Transverse colon (tissue), 4 donors: ENCODE measurements at regions not wholly inside any gene's neighbourhood (a gene's known extent, or its start where the extent isn't known, plus 50 kb on each side); places are given as distances from the start of the nearest gene placed in this dataset.
"Not testable (repeated sequence)": the region's sequence is repeated elsewhere in the genome, so short reads cannot be mapped to it uniquely, and the experiment has no call there.

Experiments used
- DNase-seq: peaks from one replicate; pipeline ENCODE4 v3.0.0-alpha.2; 2019
- H3K27ac ChIP-seq, 4 donors: fragments of 200-600 bp; sonication (generic); 2 replicates each; pipeline ENCODE4 v1.5.1; 2016 to 2018; ENCODE audit warnings: inconsistent platforms in 4 of 4
- H3K27me3 ChIP-seq: fragments of 200-600 bp; sonication (generic); 2 replicates; pipeline ENCODE4 v1.5.1; 2017; ENCODE audit warnings: inconsistent platforms
- H3K36me3 ChIP-seq, 4 donors: fragments of 200-600 bp; sonication (generic); 2 replicates each; pipeline ENCODE4 v1.5.1; 2017 to 2019; ENCODE audit warnings: inconsistent platforms in 4 of 4
- H3K4me1 ChIP-seq, 4 donors: fragments of 200-600 bp; sonication (generic); 2 replicates each; pipeline ENCODE4 v1.5.1; 2017 to 2020; ENCODE audit warnings: inconsistent platforms in 4 of 4
- H3K4me3 ChIP-seq, 4 donors: fragments of 200-600 bp; sonication (generic); 1 replicate in 1 of 4; 2 replicates in 3 of 4; pipeline versions ENCODE4 v1.5.1 to v1.6.1; 2017 to 2019; ENCODE audit warnings: inconsistent platforms in 4 of 4
- H3K9me3 ChIP-seq, 2 donors: fragments of 200-600 bp; sonication (generic); 2 replicates each; pipeline ENCODE4 v1.5.1; 2017 to 2019; ENCODE audit warnings: inconsistent platforms in 2 of 2
- EP300 ChIP-seq: sonication (generic); formaldehyde crosslinking; IDR thresholded peaks from one replicate; pipeline ENCODE4 v1.6.1; 2017; ENCODE audit warnings: antibody characterized with exemption, low read depth
- POLR2A ChIP-seq: fragments of 450-650 bp; IDR thresholded peaks from one replicate; pipeline ENCODE4 v1.6.1; 2016; ENCODE audit warnings: antibody characterized with exemption, mild to moderate bottlenecking, moderate library complexity
- POLR2AphosphoS5 ChIP-seq, 3 donors: sonication (generic); formaldehyde crosslinking; IDR thresholded peaks; one replicate each; pipeline ENCODE4 v1.6.1; 2016; ENCODE audit warnings: antibody characterized with exemption in 3 of 3
- WGBS, 2 donors: methylation state at CpG; one replicate each; pipeline ENCODE4 v1.1.5; 2018; ENCODE audit warnings: low coverage in 1 of 2; 5-methylcytosine and 5-hydroxymethylcytosine counted together
- in situ Hi-C, 4 donors: fragments of 200-750 bp; cut with MboI; loops; one replicate each; pipeline versions ENCODE4 v1.15.0 to v1.15.1; 2017; ENCODE audit warnings: low sequenced_read_pairs in 3 of 4, low pct_ligation_motif_present in 1 of 4, low pct_unique_long_range_greater_than_20kb in 1 of 4
- intact Hi-C: fragments of 100-400 bp; cut with DNase I; formaldehyde crosslinking; loops from one replicate; pipeline ENCODE4 v1.15.1; 2023; ENCODE audit warnings: low total_unique reads
- TF ChIP-seq, protein P1 (sequence below), 5 experiments: fragments of 200-600 bp in 3 of 5; fragments of 450-650 bp in 2 of 5; sonication (generic) in 3 of 5; IDR thresholded peaks; 1 replicate in 2 of 5; 2 replicates in 3 of 5; pipeline ENCODE4 v1.5.1; 2016 to 2017; ENCODE audit warnings: antibody characterized with exemption in 5 of 5, inconsistent platforms in 3 of 5, mild to moderate bottlenecking in 2 of 5, moderate library complexity in 1 of 5

DNA sequence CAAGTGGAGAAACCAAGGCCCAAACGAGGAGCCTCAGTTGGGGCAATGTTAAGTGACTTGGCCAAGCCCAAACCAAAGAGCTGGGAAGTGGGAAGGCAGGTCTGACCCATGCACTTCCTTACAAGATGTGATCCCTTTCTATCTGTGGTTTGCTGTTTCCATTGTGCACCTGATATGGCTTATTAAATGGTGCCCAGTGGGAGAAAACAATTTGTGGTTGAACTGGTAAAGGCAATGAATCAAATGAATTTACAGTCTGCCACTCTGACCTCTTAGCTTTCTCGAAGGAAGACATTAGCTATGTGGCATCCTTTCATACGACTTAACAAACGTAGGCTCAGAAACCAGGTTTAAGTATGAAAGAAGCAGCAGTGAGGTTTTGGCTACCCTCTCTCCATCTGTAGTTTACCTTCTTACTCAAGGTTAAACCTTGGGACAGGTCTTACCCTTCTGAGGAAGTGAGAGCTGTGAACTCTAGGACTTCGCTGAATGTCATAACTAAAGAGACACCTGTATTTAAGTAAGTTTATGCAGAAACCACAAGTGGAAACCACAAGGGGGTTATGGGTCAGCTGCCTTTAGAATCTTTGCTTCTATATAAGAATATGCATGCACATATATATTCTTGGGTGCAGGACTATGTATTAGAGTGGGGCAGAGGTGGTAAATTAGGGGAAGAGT, 100.5 kb upstream of the SPATA31D4 start:
- H3K4me3 ChIP-seq: no peak overlapping the region
- intact Hi-C loops: no loop called here
- in situ Hi-C loops: loop anchor here in 1 of 4 donors (25.0 kb wide), 1 partner anchor 215 kb away; no protein-coding TSS in a partner anchor
- H3K9me3 ChIP-seq: no peaks in the 10 kb centered on the region
- H3K36me3 ChIP-seq: no peaks in the 10 kb centered on the region
- no peaks in the 10 kb centered on the region for H3K27me3 ChIP-seq
- H3K4me1 ChIP-seq: peaks cover 0 to 7% (median 3%) of the 10 kb centered on the region in 4 donors
- DNase-seq: no peak
- no peak for TF ChIP-seq POLR2A
- TF ChIP-seq, protein P1, sequence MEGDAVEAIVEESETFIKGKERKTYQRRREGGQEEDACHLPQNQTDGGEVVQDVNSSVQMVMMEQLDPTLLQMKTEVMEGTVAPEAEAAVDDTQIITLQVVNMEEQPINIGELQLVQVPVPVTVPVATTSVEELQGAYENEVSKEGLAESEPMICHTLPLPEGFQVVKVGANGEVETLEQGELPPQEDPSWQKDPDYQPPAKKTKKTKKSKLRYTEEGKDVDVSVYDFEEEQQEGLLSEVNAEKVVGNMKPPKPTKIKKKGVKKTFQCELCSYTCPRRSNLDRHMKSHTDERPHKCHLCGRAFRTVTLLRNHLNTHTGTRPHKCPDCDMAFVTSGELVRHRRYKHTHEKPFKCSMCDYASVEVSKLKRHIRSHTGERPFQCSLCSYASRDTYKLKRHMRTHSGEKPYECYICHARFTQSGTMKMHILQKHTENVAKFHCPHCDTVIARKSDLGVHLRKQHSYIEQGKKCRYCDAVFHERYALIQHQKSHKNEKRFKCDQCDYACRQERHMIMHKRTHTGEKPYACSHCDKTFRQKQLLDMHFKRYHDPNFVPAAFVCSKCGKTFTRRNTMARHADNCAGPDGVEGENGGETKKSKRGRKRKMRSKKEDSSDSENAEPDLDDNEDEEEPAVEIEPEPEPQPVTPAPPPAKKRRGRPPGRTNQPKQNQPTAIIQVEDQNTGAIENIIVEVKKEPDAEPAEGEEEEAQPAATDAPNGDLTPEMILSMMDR (IDR thresholded peaks at IDR 0.05): no peak
- TF ChIP-seq EP300: no peak
- no peak for TF ChIP-seq POLR2AphosphoS5 (IDR thresholded peaks at IDR 0.05)
- 76 to 91% methylated on average over 5 of the region's 5 CpGs for WGBS, 2 donors
- H3K27ac ChIP-seq: peak overlapping the region in 1 of 4 donors; percentile 2

DNA sequence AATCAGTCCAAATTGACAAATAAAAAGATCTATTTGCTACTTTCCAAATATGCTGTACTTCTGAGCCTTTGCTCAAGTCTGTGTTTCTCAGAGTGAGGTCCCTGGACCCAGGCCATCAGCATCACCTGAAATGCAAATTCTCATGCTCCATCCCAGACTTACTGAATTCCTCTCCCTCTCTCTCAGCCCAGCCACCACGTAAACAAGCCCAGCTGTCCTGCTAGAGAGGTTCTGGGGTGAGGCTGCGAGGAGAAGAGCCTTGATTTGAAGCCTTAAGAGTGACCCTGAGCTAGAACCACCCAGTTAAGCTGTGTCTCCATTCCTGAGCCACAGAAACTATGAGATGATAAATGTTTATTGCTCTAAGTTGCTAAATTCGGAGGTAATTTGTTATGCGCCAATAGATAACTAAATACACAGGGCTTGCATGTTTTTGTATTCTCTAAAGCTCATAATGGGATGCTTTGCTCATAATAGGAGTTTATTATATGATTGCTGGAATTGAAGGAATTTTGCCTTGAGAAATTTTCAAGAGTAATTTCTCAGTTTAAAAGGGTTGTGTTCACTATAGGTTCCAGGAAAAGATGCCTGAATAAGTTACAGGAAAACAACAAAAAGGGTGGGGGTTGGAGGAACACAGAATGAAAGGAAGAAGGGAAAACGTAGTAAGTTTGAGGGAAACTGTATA, 98.9 kb upstream of the SPATA31D4 start:
- peak overlapping the region in 3 of 4 donors; percentile 10 to 53 (median 43) for H3K27ac ChIP-seq
- intact Hi-C loops: no loop called here
- peak; percentile 32 for DNase-seq
- H3K9me3 ChIP-seq: no peaks in the 10 kb centered on the region
- TF ChIP-seq POLR2A: no peak
- TF ChIP-seq POLR2AphosphoS5 (IDR thresholded peaks at IDR 0.05): no peak
- TF ChIP-seq, protein P1 (IDR thresholded peaks at IDR 0.05): no peak
- no peak for TF ChIP-seq EP300
- in situ Hi-C loops: loop anchor here in 1 of 4 donors (25.0 kb wide), 1 partner anchor 217 kb away; no protein-coding TSS in a partner anchor
- no peaks in the 10 kb centered on the region for H3K36me3 ChIP-seq
- peaks cover 0 to 7% (median 5%) of the 10 kb centered on the region in 4 donors for H3K4me1 ChIP-seq
- no peak overlapping the region for H3K4me3 ChIP-seq
- H3K27me3 ChIP-seq: no peaks in the 10 kb centered on the region
- 59 to 64% methylated on average over 4 to 5 of the region's 5 CpGs for WGBS, 2 donors

DNA sequence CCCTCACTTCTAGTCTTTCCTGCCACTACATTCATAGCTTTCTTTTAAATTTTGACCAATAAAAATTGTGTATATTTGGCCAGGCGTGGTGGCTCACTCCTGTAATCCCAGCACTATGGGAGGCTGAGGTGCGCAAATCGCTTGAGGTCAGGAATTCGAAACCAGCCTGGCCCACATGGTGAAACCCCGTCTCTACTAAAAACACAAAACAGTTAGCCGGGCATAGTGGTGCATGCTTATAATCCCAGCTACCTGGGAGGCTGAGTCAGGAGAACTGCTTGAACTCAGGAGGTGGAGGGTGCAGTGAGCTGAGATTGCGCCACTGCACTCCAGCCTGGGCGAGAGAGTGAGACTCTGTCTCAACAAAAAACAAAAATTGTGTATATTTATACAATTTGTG, 97.8 kb upstream of the SPATA31D4 start:
- 96% methylated on average over 8 of the region's 8 CpGs; no CpG with 5 or more reads in 1 of the 2 donors for WGBS, 2 donors
- in situ Hi-C loops (loop anchor here in 1 of 4 donors (25.0 kb wide), 1 partner anchor 218 kb away; no protein-coding TSS in a partner anchor), intact Hi-C loops (loop anchor here (5.0 kb wide), 1 partner anchor 143 kb away; the partner anchor contains the start of gene TLE1)
- H3K4me1 ChIP-seq, DNase-seq, H3K4me3 ChIP-seq, H3K9me3 ChIP-seq, H3K36me3 ChIP-seq, H3K27me3 ChIP-seq: not testable (repeated sequence)
- H3K27ac ChIP-seq: peak overlapping the region in 1 of 4 donors; percentile 26

DNA sequence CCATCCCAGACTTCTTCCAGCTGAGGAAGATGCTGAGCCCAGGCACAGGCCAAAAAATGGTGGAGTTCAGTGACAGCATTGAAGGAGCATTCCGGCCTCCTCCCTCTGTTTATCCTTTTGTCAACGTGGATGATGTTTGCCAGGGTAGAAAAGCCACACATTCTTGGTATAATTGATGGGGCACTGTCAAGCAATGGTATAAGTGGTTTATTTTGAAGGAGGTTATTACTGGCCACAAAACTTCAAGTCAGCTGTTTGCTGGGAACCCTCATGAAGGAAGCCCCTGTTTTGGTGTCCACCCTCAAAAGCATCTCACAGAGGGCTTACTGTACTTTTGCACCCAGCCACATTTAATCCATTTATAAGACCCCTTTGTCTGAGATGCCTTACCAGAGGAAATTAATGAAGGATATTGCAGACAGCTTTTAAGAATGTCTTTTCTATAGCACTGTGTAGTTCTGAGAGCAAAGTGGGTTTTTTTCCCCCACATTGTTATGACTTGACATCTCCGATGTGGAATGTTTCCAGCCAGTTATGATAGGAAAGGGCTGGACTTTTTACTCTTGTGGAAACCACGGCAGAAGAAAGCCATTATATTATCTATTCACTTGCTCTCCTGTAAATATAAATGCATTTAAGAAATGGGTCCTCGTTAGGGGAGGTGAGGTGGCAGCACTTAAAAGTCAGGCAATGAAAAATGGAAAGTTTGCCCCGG, 95.5 kb upstream of the SPATA31D4 start:
- no peak for DNase-seq
- WGBS, 2 donors: 61 to 70% methylated on average over 5 to 6 of the region's 6 CpGs
- in situ Hi-C loops: loop anchor here in 1 of 4 donors (25.0 kb wide), 1 partner anchor 220 kb away; no protein-coding TSS in a partner anchor
- Histone ChIP-seq H3K9me3 (no peaks in the 10 kb centered on the region), H3K4me1 (peaks cover 0 to 7% (median 5%) of the 10 kb centered on the region in 4 donors), H3K4me3 (no peak overlapping the region), H3K36me3 (no peaks in the 10 kb centered on the region), H3K27me3 (no peaks in the 10 kb centered on the region), H3K27ac (peak overlapping the region; percentile 52 to 66 (median 62))
- TF ChIP-seq POLR2A: no peak
- TF ChIP-seq, protein P1 (IDR thresholded peaks at IDR 0.05): no peak
- TF ChIP-seq EP300: peak; percentile 72
- peak; percentile 89 to 93 (median 89) for TF ChIP-seq POLR2AphosphoS5 (IDR thresholded peaks at IDR 0.05)
- intact Hi-C loops: loop anchor here (5.0 kb wide), 1 partner anchor 145 kb away; the partner anchor contains the start of gene TLE1
